ENCODE measurements at regions not wholly inside any gene's neighbourhood (a gene's known extent, or its start where the extent isn't known, plus 50 kb on each side); places are given as distances from the start of the nearest gene placed in this dataset.

GRCh38 chr5:166991601-166992000, 1299.8 kb upstream of the WWC1 start:
- POLR2A ChIA-PET, result no interaction called here
- ATAC-seq, result no peak
- no peaks in the 10 kb centered on the region for H3K9me3 Mint-ChIP-seq
- H3K4me1 Mint-ChIP-seq, result peaks cover 30% of the 10 kb centered on the region
- CTCF ChIA-PET, result interaction anchor here (1.2 kb wide), 1 partner anchor 59 kb away, joined by 3 read pairs; no protein-coding TSS in a partner anchor
- H3K36me3 Mint-ChIP-seq, result no peaks in the 10 kb centered on the region
- TF ChIP-seq OVOL2 (CRISPR knock-in tag; IDR thresholded peaks at IDR 0.05; ENCODE audit: borderline replicate concordance), result no peak
- no peak for TF ChIP-seq NFE2L1 (CRISPR knock-in tag; IDR thresholded peaks at IDR 0.05)
- no peak for TF ChIP-seq ZNF512 (CRISPR knock-in tag; IDR thresholded peaks at IDR 0.05; ENCODE audit: borderline replicate concordance)
- TF ChIP-seq ZNF671 (CRISPR knock-in tag; IDR thresholded peaks at IDR 0.05), result no peak
- no peak for TF ChIP-seq ZNF121 (CRISPR knock-in tag; IDR thresholded peaks at IDR 0.05)
- TF ChIP-seq GTF2I (CRISPR knock-in tag; conservative IDR thresholded peaks at IDR 0.05), result no peak
- no peak for TF ChIP-seq ARID4B (CRISPR knock-in tag; IDR thresholded peaks at IDR 0.05; ENCODE audit: borderline replicate concordance)
- TF ChIP-seq SMAD4 (CRISPR knock-in tag; IDR thresholded peaks at IDR 0.05), result no peak
- TF ChIP-seq ZSCAN18 (CRISPR knock-in tag; IDR thresholded peaks at IDR 0.05), result no peak
- no peak for TF ChIP-seq ZNF232 (CRISPR knock-in tag; IDR thresholded peaks at IDR 0.05)
- no peak for TF ChIP-seq ZNF219 (CRISPR knock-in tag; IDR thresholded peaks at IDR 0.05; ENCODE audit: borderline replicate concordance)
- no peak for TF ChIP-seq KAT7 (CRISPR knock-in tag; IDR thresholded peaks at IDR 0.05; ENCODE audit: borderline replicate concordance)
- TF ChIP-seq USF1 (CRISPR knock-in tag; IDR thresholded peaks at IDR 0.05), result no peak
- TF ChIP-seq ZNF396 (CRISPR knock-in tag; IDR thresholded peaks at IDR 0.05; ENCODE audit: borderline replicate concordance), result no peak
- TF ChIP-seq ATF2 (CRISPR knock-in tag; IDR thresholded peaks at IDR 0.05; ENCODE audit: borderline replicate concordance, low read depth), result no peak
- TF ChIP-seq ZNF263 (CRISPR knock-in tag; IDR thresholded peaks at IDR 0.05; ENCODE audit: low read depth), result no peak
- H3K27ac Mint-ChIP-seq, result no peak overlapping the region
- H3K4me3 Mint-ChIP-seq, result no peak overlapping the region
- DNase-seq (ENCODE audit: low spot score), result no peak
- no peaks in the 10 kb centered on the region for H3K27me3 Mint-ChIP-seq (ENCODE audit: low read depth)

- Mint-ChIP-seq H3K36me3 (no peaks in the 10 kb centered on the region), H3K4me3 (no peak overlapping the region), H3K9me3 (no peaks in the 10 kb centered on the region), H3K4me1 (peaks cover 30% of the 10 kb centered on the region), H3K27me3 (ENCODE audit: low read depth) (no peaks in the 10 kb centered on the region), H3K27ac (no peak overlapping the region)
- ChIA-PET CTCF (interaction anchor here (1.2 kb wide), 1 partner anchor 58 kb away, joined by 3 read pairs; no protein-coding TSS in a partner anchor), POLR2A (no interaction called here)
- no peak for DNase-seq (ENCODE audit: low spot score)
- ATAC-seq, result no peak
- TF ChIP-seq SOX15 (CRISPR knock-in tag; IDR thresholded peaks at IDR 0.05), result no peak
- no peak for TF ChIP-seq PREB (CRISPR knock-in tag; IDR thresholded peaks at IDR 0.05; ENCODE audit: borderline replicate concordance)
- TF ChIP-seq HMGA2 (CRISPR knock-in tag; IDR thresholded peaks at IDR 0.05), result no peak
- TF ChIP-seq HMGXB4 (CRISPR knock-in tag; IDR thresholded peaks at IDR 0.05), result no peak
- TF ChIP-seq NFATC4 (CRISPR knock-in tag; IDR thresholded peaks at IDR 0.05), result no peak
- no peak for TF ChIP-seq PRRX2 (CRISPR knock-in tag; IDR thresholded peaks at IDR 0.05)
- TF ChIP-seq ZNF232 (CRISPR knock-in tag; IDR thresholded peaks at IDR 0.05), result no peak
- TF ChIP-seq SMAD3 (CRISPR knock-in tag; IDR thresholded peaks at IDR 0.05; ENCODE audit: borderline replicate concordance), result no peak
- no peak for TF ChIP-seq TEAD4 (CRISPR knock-in tag; IDR thresholded peaks at IDR 0.05)
Observed at GRCh38 chr5:166992108-166992507, 1299.3 kb upstream of the WWC1 start.
